ENCODE measurements at regions not wholly inside any gene's neighbourhood (a gene's known extent, or its start where the extent isn't known, plus 50 kb on each side); places are given as distances from the start of the nearest gene placed in this dataset.

DNA sequence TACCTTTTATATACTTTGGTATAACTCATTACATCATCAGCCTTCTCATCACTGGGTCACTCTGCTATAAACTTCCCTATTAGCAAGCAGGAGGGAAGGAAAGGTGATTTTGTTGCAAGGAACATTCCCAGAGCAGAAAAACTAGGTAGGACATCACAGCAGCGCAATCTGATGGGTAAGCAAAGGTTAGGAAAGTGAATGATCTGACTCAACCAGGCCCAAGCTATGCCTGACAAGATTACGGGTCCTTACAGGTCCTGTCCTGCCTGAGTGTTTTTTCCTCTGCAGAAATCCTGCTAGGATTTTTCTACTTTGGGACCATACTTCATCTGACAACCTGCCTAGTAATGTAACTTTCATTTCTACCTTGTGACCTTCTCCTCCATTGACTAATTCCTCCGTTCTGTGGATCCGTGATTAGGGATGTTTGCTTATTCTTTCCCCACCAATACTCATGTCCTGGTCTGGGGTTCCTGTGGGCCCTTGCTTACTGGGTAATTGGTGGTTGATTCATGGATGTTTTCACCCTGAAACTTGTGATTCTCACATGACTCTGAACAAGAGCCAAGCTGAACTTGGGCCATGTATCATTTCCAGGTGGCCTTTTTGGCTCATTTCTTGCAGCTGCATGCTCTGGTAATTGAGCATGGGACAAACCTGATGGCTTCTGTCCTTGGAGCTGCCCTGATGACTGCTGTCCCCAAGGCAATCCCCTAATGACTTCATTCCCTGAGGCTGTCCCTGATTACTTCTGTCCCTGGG lies 111.9 kb upstream of the KIT start:
- Histone ChIP-seq H3K27ac (replicated peaks) (no peak overlapping the region), H3K27me3 (ENCODE audit: insufficient read depth, poor library complexity, severe bottlenecking) (no peaks in the 10 kb centered on the region), H3K4me3 (replicated peaks; ENCODE audit: insufficient read depth, low read length) (no peak overlapping the region)
- DNase-seq (ENCODE audit: low read depth in 1 of 2, low spot score in 1 of 2): no peak
- TF ChIP-seq SPI1 (IDR thresholded peaks at IDR 0.05; ENCODE audit: borderline replicate concordance, low read depth) (no peak), GABPA (IDR thresholded peaks at IDR 0.05; ENCODE audit: low read depth) (no peak), POLR2AphosphoS5 (IDR thresholded peaks at IDR 0.05; ENCODE audit: low read depth) (no peak)
- TF ChIP-seq, protein P1, sequence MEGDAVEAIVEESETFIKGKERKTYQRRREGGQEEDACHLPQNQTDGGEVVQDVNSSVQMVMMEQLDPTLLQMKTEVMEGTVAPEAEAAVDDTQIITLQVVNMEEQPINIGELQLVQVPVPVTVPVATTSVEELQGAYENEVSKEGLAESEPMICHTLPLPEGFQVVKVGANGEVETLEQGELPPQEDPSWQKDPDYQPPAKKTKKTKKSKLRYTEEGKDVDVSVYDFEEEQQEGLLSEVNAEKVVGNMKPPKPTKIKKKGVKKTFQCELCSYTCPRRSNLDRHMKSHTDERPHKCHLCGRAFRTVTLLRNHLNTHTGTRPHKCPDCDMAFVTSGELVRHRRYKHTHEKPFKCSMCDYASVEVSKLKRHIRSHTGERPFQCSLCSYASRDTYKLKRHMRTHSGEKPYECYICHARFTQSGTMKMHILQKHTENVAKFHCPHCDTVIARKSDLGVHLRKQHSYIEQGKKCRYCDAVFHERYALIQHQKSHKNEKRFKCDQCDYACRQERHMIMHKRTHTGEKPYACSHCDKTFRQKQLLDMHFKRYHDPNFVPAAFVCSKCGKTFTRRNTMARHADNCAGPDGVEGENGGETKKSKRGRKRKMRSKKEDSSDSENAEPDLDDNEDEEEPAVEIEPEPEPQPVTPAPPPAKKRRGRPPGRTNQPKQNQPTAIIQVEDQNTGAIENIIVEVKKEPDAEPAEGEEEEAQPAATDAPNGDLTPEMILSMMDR (IDR thresholded peaks at IDR 0.05; ENCODE audit: insufficient read depth, low read length): no peak
- TF ChIP-seq, protein P2, sequence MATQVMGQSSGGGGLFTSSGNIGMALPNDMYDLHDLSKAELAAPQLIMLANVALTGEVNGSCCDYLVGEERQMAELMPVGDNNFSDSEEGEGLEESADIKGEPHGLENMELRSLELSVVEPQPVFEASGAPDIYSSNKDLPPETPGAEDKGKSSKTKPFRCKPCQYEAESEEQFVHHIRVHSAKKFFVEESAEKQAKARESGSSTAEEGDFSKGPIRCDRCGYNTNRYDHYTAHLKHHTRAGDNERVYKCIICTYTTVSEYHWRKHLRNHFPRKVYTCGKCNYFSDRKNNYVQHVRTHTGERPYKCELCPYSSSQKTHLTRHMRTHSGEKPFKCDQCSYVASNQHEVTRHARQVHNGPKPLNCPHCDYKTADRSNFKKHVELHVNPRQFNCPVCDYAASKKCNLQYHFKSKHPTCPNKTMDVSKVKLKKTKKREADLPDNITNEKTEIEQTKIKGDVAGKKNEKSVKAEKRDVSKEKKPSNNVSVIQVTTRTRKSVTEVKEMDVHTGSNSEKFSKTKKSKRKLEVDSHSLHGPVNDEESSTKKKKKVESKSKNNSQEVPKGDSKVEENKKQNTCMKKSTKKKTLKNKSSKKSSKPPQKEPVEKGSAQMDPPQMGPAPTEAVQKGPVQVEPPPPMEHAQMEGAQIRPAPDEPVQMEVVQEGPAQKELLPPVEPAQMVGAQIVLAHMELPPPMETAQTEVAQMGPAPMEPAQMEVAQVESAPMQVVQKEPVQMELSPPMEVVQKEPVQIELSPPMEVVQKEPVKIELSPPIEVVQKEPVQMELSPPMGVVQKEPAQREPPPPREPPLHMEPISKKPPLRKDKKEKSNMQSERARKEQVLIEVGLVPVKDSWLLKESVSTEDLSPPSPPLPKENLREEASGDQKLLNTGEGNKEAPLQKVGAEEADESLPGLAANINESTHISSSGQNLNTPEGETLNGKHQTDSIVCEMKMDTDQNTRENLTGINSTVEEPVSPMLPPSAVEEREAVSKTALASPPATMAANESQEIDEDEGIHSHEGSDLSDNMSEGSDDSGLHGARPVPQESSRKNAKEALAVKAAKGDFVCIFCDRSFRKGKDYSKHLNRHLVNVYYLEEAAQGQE (IDR thresholded peaks at IDR 0.05; ENCODE audit: insufficient replicate concordance, low read depth): no peak

DNA sequence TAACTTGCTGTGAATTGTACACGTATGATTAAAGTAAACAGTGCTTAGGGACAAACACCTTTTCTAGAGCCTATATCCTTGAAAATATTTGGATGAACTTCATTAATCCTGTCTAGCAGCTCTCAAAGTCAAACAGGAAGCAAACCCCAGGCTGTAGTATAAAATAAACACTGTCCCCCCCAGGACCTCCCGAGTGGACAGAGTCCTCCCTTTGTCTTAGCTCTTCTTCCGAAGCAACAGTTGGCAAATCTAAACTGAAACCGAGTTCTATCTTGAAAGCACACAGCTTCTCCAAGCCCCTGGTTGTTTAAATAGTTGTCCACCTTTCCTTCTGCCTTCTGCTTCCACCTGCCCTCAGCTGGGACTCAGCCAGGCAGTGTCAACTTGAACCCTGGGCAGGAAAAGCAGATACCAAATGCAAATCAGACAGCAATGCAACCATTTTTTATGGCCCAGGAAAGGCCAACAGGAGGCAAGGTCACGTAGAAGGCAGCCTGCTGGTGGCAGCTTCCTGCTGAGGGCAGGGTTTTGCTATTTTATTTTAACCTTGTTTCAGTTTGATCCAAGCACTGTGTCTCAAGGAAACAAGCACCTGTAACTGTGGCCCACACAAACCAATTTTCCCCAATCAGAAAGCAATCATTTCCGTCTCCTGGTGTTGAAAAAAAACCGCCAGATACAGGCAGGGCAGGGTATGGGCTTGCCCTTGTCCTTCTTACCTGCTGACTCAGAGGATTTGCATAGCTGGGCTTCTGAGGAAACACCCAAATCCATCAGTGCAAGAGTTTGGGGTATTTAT lies 110.3 kb upstream of the KIT start:
- Histone ChIP-seq H3K27ac (replicated peaks) (no peak overlapping the region), H3K27me3 (ENCODE audit: insufficient read depth, poor library complexity, severe bottlenecking) (no peaks in the 10 kb centered on the region), H3K4me3 (replicated peaks; ENCODE audit: insufficient read depth, low read length) (no peak overlapping the region)
- TF ChIP-seq, protein P2 (IDR thresholded peaks at IDR 0.05; ENCODE audit: insufficient replicate concordance, low read depth): no peak
- TF ChIP-seq POLR2AphosphoS5 (IDR thresholded peaks at IDR 0.05; ENCODE audit: low read depth) (no peak), SPI1 (IDR thresholded peaks at IDR 0.05; ENCODE audit: borderline replicate concordance, low read depth) (no peak)
- DNase-seq (ENCODE audit: low read depth in 1 of 2, low spot score in 1 of 2): no peak

DNA sequence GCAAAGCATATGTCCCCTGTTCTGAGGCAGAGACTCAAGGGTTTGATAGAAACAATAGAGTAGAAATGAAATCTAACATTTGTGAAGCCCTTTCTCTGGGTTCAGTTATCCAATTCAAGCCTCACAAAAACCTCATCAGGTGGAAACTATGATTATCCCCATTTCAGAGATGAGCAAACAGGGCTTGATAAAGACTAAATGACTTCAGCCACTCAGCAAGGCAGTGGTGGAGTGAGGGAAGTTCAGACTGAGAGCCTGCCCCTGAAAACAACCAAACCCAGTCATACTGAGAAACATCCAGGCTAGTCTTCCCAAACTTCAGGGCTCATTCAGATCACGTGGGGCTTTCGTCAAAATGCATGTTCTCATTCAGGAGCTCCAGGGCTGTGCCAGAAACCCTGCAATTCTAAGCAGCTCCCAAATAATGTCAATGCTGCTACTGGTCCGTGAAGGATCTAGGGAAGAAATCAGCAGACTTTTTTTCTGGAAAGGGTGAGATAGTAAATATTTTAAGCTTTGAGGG lies 109.6 kb upstream of the KIT start:
- Histone ChIP-seq H3K4me3 (replicated peaks; ENCODE audit: insufficient read depth, low read length) (no peak overlapping the region), H3K27me3 (ENCODE audit: insufficient read depth, poor library complexity, severe bottlenecking) (no peaks in the 10 kb centered on the region), H3K27ac (replicated peaks) (no peak overlapping the region)
- no peak for TF ChIP-seq POLR2AphosphoS5 (IDR thresholded peaks at IDR 0.05; ENCODE audit: low read depth)
- no peak for TF ChIP-seq SPI1 (IDR thresholded peaks at IDR 0.05; ENCODE audit: borderline replicate concordance, low read depth)
- TF ChIP-seq, protein P2 (IDR thresholded peaks at IDR 0.05; ENCODE audit: insufficient replicate concordance, low read depth): no peak
- TF ChIP-seq, protein P1 (IDR thresholded peaks at IDR 0.05; ENCODE audit: insufficient read depth, low read length): no peak
- no peak for TF ChIP-seq GABPA (IDR thresholded peaks at IDR 0.05; ENCODE audit: low read depth)
- no peak for DNase-seq (ENCODE audit: low read depth in 1 of 2, low spot score in 1 of 2)

All from HL-60 (cell line).